Prostate gland (tissue), 2 donors: ENCODE measurements at regions not wholly inside any gene's neighbourhood (a gene's known extent, or its start where the extent isn't known, plus 50 kb on each side); places are given as distances from the start of the nearest gene placed in this dataset.

Source experiments
- DNase-seq: peaks from one replicate; pipeline ENCODE4 v3.0.0-alpha.2; 2019; ENCODE audit warnings: low spot score
- H3K27ac ChIP-seq, 2 donors: fragments of 200-600 bp; sonication (generic); 2 replicates each; pipeline ENCODE4 v1.5.1; 2017 to 2019
- H3K27me3 ChIP-seq: fragments of 200-600 bp; sonication (generic); replicated peaks from 2 replicates; pipeline ENCODE4 v1.5.1; 2019; ENCODE audit not compliant: insufficient read depth
- H3K36me3 ChIP-seq, 2 donors: fragments of 200-600 bp; sonication (generic); 1 replicate in 1 of 2; 2 replicates in 1 of 2; pipeline versions ENCODE4 v1.5.1 to v1.8.1; 2017 to 2019
- H3K4me1 ChIP-seq: fragments of 200-600 bp; sonication (generic); replicated peaks from 2 replicates; pipeline ENCODE4 v1.5.1; 2019
- H3K4me3 ChIP-seq, 2 donors: fragments of 200-600 bp; sonication (generic); 2 replicates each; pipeline ENCODE4 v1.5.1; 2017 to 2019
- H3K9me3 ChIP-seq: fragments of 200-600 bp; sonication (generic); 2 replicates; pipeline ENCODE4 v1.5.1; 2017
- POLR2A ChIP-seq: fragments of 450-650 bp; IDR thresholded peaks from one replicate; pipeline ENCODE4 v1.6.1; 2016; ENCODE audit warnings: antibody characterized with exemption, mild to moderate bottlenecking
- POLR2AphosphoS5 ChIP-seq: sonication (generic); formaldehyde crosslinking; IDR thresholded peaks from one replicate; pipeline ENCODE4 v1.6.1; 2017; ENCODE audit warnings: antibody characterized with exemption
- WGBS: methylation state at CpG from one replicate; pipeline ENCODE4 v1.1.5; 2018; 5-methylcytosine and 5-hydroxymethylcytosine counted together
- intact Hi-C: fragments of 100-400 bp; cut with DNase I; formaldehyde crosslinking; loops from one replicate; pipeline ENCODE4 v1.14.2; 2022
- TF ChIP-seq, protein P1 (sequence below), 4 experiments: fragments of 200-600 bp in 2 of 4; fragments of 450-650 bp in 2 of 4; sonication (generic) in 2 of 4; IDR thresholded peaks; 1 replicate in 3 of 4; 2 replicates in 1 of 4; pipeline ENCODE4 v1.5.1; 2016 to 2019; ENCODE audit warnings: antibody characterized with exemption in 4 of 4, mild to moderate bottlenecking in 2 of 4, moderate library complexity in 2 of 4

DNA sequence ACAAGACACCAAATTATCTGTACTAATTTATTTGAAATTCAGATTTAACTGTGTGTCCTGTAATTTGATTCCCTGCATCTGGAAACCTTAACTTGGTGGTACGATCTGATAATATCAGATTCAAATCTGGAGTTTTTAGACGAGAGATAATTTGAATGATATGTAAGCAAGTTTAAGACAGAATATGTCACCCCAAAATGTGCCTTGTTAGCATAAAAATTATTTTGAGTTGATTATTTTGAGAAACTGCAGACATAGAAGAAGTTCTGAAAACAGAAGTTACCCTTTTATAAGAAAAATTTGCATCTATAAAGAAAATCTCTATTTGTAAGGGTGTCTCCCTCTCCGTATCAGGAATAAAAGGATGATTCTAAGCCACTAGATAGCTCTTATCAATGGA lies 1202.8 kb downstream of the ROBO2 start:
- WGBS = 55% methylated on average over 3 of the region's 3 CpGs

DNA sequence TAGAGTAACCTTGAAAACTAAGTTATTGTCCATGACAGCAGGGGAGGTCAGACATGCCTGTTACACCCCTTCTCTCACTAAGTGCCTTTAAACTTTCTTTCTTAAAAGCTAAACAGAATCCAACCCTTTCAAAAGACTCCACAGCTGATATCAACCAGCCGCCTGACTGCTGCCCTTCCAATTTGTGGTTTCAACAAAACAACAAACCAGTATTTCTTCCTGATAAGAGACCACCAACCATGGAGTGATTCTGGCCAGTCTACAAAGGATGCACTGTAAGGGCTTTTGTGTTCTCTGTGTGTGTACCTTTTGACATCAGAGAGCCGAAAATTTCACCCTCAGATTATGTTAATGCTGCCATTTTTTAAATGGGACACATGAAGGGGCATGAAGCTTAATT lies 1204.2 kb downstream of the ROBO2 start:
- no peak for DNase-seq
- WGBS = 62% methylated on average over 2 of the region's 2 CpGs
- Histone ChIP-seq H3K27me3 (no peaks in the 10 kb centered on the region), H3K4me3 (no peak overlapping the region), H3K27ac (no peak overlapping the region), H3K36me3 (no peaks in the 10 kb centered on the region), H3K4me1 (no peaks in the 10 kb centered on the region), H3K9me3 (no peaks in the 10 kb centered on the region)
- intact Hi-C loops = no loop called here
- TF ChIP-seq, protein P1, sequence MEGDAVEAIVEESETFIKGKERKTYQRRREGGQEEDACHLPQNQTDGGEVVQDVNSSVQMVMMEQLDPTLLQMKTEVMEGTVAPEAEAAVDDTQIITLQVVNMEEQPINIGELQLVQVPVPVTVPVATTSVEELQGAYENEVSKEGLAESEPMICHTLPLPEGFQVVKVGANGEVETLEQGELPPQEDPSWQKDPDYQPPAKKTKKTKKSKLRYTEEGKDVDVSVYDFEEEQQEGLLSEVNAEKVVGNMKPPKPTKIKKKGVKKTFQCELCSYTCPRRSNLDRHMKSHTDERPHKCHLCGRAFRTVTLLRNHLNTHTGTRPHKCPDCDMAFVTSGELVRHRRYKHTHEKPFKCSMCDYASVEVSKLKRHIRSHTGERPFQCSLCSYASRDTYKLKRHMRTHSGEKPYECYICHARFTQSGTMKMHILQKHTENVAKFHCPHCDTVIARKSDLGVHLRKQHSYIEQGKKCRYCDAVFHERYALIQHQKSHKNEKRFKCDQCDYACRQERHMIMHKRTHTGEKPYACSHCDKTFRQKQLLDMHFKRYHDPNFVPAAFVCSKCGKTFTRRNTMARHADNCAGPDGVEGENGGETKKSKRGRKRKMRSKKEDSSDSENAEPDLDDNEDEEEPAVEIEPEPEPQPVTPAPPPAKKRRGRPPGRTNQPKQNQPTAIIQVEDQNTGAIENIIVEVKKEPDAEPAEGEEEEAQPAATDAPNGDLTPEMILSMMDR (IDR thresholded peaks at IDR 0.05) = no peak
- no peak for TF ChIP-seq POLR2A
- TF ChIP-seq POLR2AphosphoS5 = no peak

More for the DNA sequence above, 1202.8 kb downstream of the ROBO2 start:
- no peak overlapping the region for H3K4me3 ChIP-seq
- H3K9me3 ChIP-seq = no peaks in the 10 kb centered on the region
- no peaks in the 10 kb centered on the region for H3K4me1 ChIP-seq
- no peak overlapping the region for H3K27ac ChIP-seq
- intact Hi-C loops = no loop called here
- no peak for DNase-seq
- no peaks in the 10 kb centered on the region for H3K27me3 ChIP-seq
- no peaks in the 10 kb centered on the region for H3K36me3 ChIP-seq
- TF ChIP-seq, protein P1 (IDR thresholded peaks at IDR 0.05) = no peak
- TF ChIP-seq POLR2AphosphoS5 (no peak), POLR2A (no peak)

DNA sequence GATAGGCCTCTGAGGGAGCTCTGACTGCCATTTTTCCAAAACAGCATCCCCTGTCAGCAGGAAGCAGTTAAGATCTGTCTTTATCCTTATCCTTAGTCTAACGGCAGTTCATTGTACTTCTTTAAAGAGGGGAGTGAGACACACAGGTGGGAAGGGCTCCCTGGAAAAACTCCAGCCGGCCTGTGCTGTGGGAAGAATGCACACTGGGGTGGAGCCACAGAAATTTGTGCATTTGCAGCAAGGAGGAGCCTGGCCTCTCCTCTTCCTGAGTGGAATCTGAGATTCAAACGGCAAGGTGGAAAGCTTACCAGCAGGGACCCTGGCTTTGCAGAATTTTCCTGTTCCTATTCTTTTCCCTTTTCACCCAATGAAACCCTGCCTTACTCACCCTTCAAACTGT lies 1209.4 kb downstream of the ROBO2 start:
- no peaks in the 10 kb centered on the region for H3K4me1 ChIP-seq
- no peak for DNase-seq
- 26% methylated on average over 3 of the region's 3 CpGs for WGBS
- H3K36me3 ChIP-seq = no peaks in the 10 kb centered on the region
- intact Hi-C loops = no loop called here
- TF ChIP-seq POLR2A = no peak
- TF ChIP-seq, protein P1 (IDR thresholded peaks at IDR 0.05) = no peak
- TF ChIP-seq POLR2AphosphoS5 = no peak
- H3K9me3 ChIP-seq = no peaks in the 10 kb centered on the region
- H3K27ac ChIP-seq = no peak overlapping the region
- no peaks in the 10 kb centered on the region for H3K27me3 ChIP-seq
- H3K4me3 ChIP-seq = no peak overlapping the region

DNA sequence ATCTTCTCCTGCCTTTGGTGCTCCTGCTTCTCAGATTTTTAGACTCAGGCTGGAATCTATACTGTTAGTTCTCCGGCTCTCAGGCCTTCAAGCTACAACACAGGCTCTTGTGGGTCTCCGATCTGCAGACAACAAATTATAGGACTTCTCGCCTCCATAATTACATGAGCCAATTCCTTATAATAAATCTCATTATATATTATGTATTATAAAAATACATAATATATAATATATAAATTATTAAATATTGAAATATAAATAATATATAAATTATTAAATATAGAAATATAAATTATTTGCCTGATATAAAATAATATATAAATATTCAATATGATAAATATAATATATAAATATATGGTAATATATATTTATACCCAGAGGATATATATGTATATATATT lies 1214.0 kb downstream of the ROBO2 start:
- WGBS = 96% methylated on average over 3 of the region's 3 CpGs
- H3K4me3 ChIP-seq = no peak overlapping the region
- H3K36me3 ChIP-seq = no peaks in the 10 kb centered on the region
- no peak for DNase-seq
- intact Hi-C loops = no loop called here
- no peaks in the 10 kb centered on the region for H3K9me3 ChIP-seq
- no peak overlapping the region for H3K27ac ChIP-seq
- no peak for TF ChIP-seq POLR2A
- TF ChIP-seq, protein P1 (IDR thresholded peaks at IDR 0.05) = no peak
- no peak for TF ChIP-seq POLR2AphosphoS5
- H3K4me1 ChIP-seq = no peaks in the 10 kb centered on the region
- no peaks in the 10 kb centered on the region for H3K27me3 ChIP-seq

DNA sequence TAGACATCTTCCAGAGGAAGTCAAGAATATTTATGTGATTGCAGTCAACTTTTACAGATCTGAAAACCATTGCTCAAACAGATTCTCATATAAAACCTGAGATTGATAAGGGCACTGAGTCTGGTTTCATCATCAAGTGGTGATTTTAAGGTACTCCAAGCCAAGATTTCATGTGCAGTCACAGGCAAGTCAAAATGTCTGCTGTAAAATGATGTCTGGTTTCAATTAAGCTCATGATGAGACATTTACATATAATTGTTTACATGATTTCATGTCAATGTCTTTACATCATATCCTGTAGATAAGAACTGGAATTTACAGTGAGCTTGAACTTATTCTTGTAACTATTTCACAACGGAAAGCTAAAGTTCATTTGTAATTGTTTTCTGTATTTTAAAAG lies 1215.5 kb downstream of the ROBO2 start:
- 36% methylated on average over 1 of the region's 1 CpG for WGBS
- intact Hi-C loops = no loop called here

More for the DNA sequence above, 1215.5 kb downstream of the ROBO2 start:
- Histone ChIP-seq H3K4me3 (no peak overlapping the region), H3K36me3 (no peaks in the 10 kb centered on the region), H3K4me1 (no peaks in the 10 kb centered on the region), H3K9me3 (no peaks in the 10 kb centered on the region), H3K27ac (no peak overlapping the region), H3K27me3 (no peaks in the 10 kb centered on the region)
- TF ChIP-seq, protein P1 (IDR thresholded peaks at IDR 0.05) = no peak
- TF ChIP-seq POLR2A = no peak
- TF ChIP-seq POLR2AphosphoS5 = no peak
- no peak for DNase-seq
